Lung (tissue), 11 donors: ENCODE measurements at regions not wholly inside any gene's neighbourhood (a gene's known extent, or its start where the extent isn't known, plus 50 kb on each side); places are given as distances from the start of the nearest gene placed in this dataset.
A peak's percentile ranks its signal among the peaks of the same experiment; 100 is the strongest.
"Not testable (repeated sequence)": the region's sequence is repeated elsewhere in the genome, so short reads cannot be mapped to it uniquely, and the experiment has no call there.

ENCODE experiments used
- ATAC-seq: fragments of 200-7000 bp; cut with Tn5 transposase; one replicate; pipeline ENCODE4 v1.9.1; 2020; ENCODE audit warnings: moderate number of reproducible peaks; ENCODE audit not compliant: insufficient read depth, low FRiP score
- DNase-seq, 3 donors: peaks; one replicate each; pipeline ENCODE4 v3.0.0-alpha.2; 2013 to 2017
- H3K27ac ChIP-seq, 2 donors: one replicate each; pipeline ENCODE4 v1.5.1; 2013; ENCODE audit warnings: mild to moderate bottlenecking in 2 of 2, moderate library complexity in 2 of 2, control low read depth in 1 of 2, inconsistent platforms in 1 of 2, low read depth in 1 of 2, low read length in 1 of 2
- H3K27me3 ChIP-seq, 3 donors: one replicate each; pipeline ENCODE4 v1.5.1; 2013; ENCODE audit warnings: low read length in 2 of 3; ENCODE audit not compliant: control insufficient read depth in 3 of 3, insufficient read depth in 3 of 3
- H3K36me3 ChIP-seq, 4 donors: one replicate each; pipeline ENCODE4 v1.5.1; 2013; ENCODE audit warnings: low read length in 4 of 4, mild to moderate bottlenecking in 1 of 4, moderate library complexity in 1 of 4; ENCODE audit not compliant: control insufficient read depth in 4 of 4, insufficient read depth in 4 of 4
- H3K4me1 ChIP-seq, 5 donors: one replicate each; pipeline ENCODE4 v1.5.1; 2013; ENCODE audit warnings: low read length in 5 of 5, mild to moderate bottlenecking in 2 of 5, moderate library complexity in 1 of 5; ENCODE audit not compliant: control insufficient read depth in 5 of 5, insufficient read depth in 5 of 5
- H3K4me3 ChIP-seq: one replicate; pipeline ENCODE4 v1.5.1; 2013; ENCODE audit warnings: mild to moderate bottlenecking, control low read depth, moderate library complexity
- H3K9ac ChIP-seq, 2 donors: one replicate each; pipeline ENCODE4 v1.5.1; 2013; ENCODE audit warnings: low read length in 2 of 2, control low read depth in 1 of 2; ENCODE audit not compliant: insufficient read depth in 1 of 2
- H3K9me3 ChIP-seq, 4 donors: one replicate each; pipeline ENCODE4 v1.5.1; 2013; ENCODE audit warnings: low read length in 3 of 4, mild to moderate bottlenecking in 1 of 4, moderate library complexity in 1 of 4; ENCODE audit not compliant: control insufficient read depth in 4 of 4, insufficient read depth in 3 of 4
- CTCF ChIP-seq: IDR thresholded peaks from 2 replicates; pipeline ENCODE4 v1.5.1; 2012; ENCODE audit warnings: mild to moderate bottlenecking; ENCODE audit errors: control extremely low read depth, extremely low read depth
- WGBS, 2 donors: extraction: QIAGEN DNeasy Blood & Tissue Kit; methylation state at CpG; one replicate each; pipeline ENCODE4 v1.1.7; 2013; 5-methylcytosine and 5-hydroxymethylcytosine counted together
- donor health status: control.
- donor health status: control.
- donor health status: Bipolar disorder and iron deficiency.
- donor health status: healthy.
- donor health status: DM: yes; HTN: yes; CAD: no.

GRCh38 chr1:163472651-163473248 lies 151.0 kb downstream of the NUF2 start:
- DNase-seq (peak in 2 of 3 donors; percentile 31 to 43), ATAC-seq (no peak)
- Histone ChIP-seq H3K9ac (no peak overlapping the region), H3K36me3 (no peaks in the 10 kb centered on the region), H3K9me3 (peaks cover 0 to 1% (median 0%) of the 10 kb centered on the region in 4 donors), H3K4me3 (no peak overlapping the region), H3K4me1 (peaks cover 0 to 11% (median 0%) of the 10 kb centered on the region in 5 donors), H3K27me3 (no peaks in the 10 kb centered on the region), H3K27ac (no peak overlapping the region)
- TF ChIP-seq CTCF, result no peak
- WGBS, 2 donors, result 63 to 78% methylated on average over 9 of the region's 9 CpGs

- no peaks in the 10 kb centered on the region for H3K27me3 ChIP-seq
- no peak overlapping the region for H3K4me3 ChIP-seq
- H3K27ac ChIP-seq, result no peak overlapping the region
- TF ChIP-seq CTCF, result no peak
- peaks cover 0 to 7% (median 0%) of the 10 kb centered on the region in 5 donors for H3K4me1 ChIP-seq
- H3K36me3 ChIP-seq, result no peaks in the 10 kb centered on the region
- 31 to 56% methylated on average over 3 of the region's 3 CpGs for WGBS, 2 donors
- peaks cover 0 to 5% (median 0%) of the 10 kb centered on the region in 4 donors for H3K9me3 ChIP-seq
- H3K9ac ChIP-seq, result no peak overlapping the region
- DNase-seq, result peak in 1 of 3 donors; percentile 18
- no peak for ATAC-seq
Measured at GRCh38 chr1:163477276-163477830, 155.6 kb downstream of the NUF2 start.

- H3K9ac ChIP-seq, H3K4me3 ChIP-seq, H3K36me3 ChIP-seq, H3K9me3 ChIP-seq, ATAC-seq, H3K27ac ChIP-seq, H3K27me3 ChIP-seq, DNase-seq, H3K4me1 ChIP-seq: not testable (repeated sequence)
- WGBS, 2 donors, result 91 to 92% methylated on average over 46 to 52 of the region's 52 CpGs
Measured at GRCh38 chr1:163498391-163499330, 176.9 kb downstream of the NUF2 start.
